Dermis blood vessel endothelial cell (primary cell): ENCODE measurements at regions not wholly inside any gene's neighbourhood (a gene's known extent, or its start where the extent isn't known, plus 50 kb on each side); places are given as distances from the start of the nearest gene placed in this dataset.

ENCODE experiments used
- DNase-seq: peaks from one replicate; pipeline ENCODE4 v3.0.0; 2010

- DNase-seq: no peak
Measured at GRCh38 chr17:55580596-55581133, 69.4 kb upstream of the SMIM36 start.

- peak; percentile 20 for DNase-seq
Measured at GRCh38 chr17:55577687-55578086, 66.4 kb upstream of the SMIM36 start.

- peak; percentile 60 for DNase-seq
Measured at GRCh38 chr17:55576996-55577586, 65.8 kb upstream of the SMIM36 start.

- DNase-seq: peak; percentile 50
Measured at GRCh38 chr17:55576237-55576995, 65.2 kb upstream of the SMIM36 start.

GRCh38 chr17:55575058-55575636, 63.9 kb upstream of the SMIM36 start:
- no peak for DNase-seq

GRCh38 chr17:55572599-55572998, 61.3 kb upstream of the SMIM36 start:
- no peak for DNase-seq

- DNase-seq: no peak
Measured at GRCh38 chr17:55572139-55572538, 60.9 kb upstream of the SMIM36 start.

- no peak for DNase-seq
Measured at GRCh38 chr17:55571095-55571494, 59.8 kb upstream of the SMIM36 start.

- DNase-seq: no peak
Measured at GRCh38 chr17:55570391-55570790, 59.1 kb upstream of the SMIM36 start.

- no peak for DNase-seq
Measured at GRCh38 chr17:55567240-55568214, 56.3 kb upstream of the SMIM36 start.

- DNase-seq: no peak
Measured at GRCh38 chr17:55564081-55564480, 52.8 kb upstream of the SMIM36 start.

GRCh38 chr17:55563363-55563762, 52.1 kb upstream of the SMIM36 start:
- DNase-seq: no peak

- no peak for DNase-seq
Measured at GRCh38 chr17:55561973-55562495, 50.8 kb upstream of the SMIM36 start.

GRCh38 chr17:55561316-55561972, 50.2 kb upstream of the SMIM36 start:
- DNase-seq: no peak
